ENCODE measurements at regions not wholly inside any gene's neighbourhood (a gene's known extent, or its start where the extent isn't known, plus 50 kb on each side); places are given as distances from the start of the nearest gene placed in this dataset.

- Mint-ChIP-seq H3K9me3 (ENCODE audit: low read depth) (peaks cover 11% of the 10 kb centered on the region), H3K27ac (no peak overlapping the region), H3K27me3 (no peaks in the 10 kb centered on the region), H3K4me1 (ENCODE audit: low read depth) (no peaks in the 10 kb centered on the region), H3K4me3 (no peak overlapping the region), H3K36me3 (no peaks in the 10 kb centered on the region)
Measured at GRCh38 chr2:122639711-122640110, 884.3 kb downstream of the TSN start.

GRCh38 chr2:122643725-122644329, 888.4 kb downstream of the TSN start:
- Mint-ChIP-seq H3K27ac (no peak overlapping the region), H3K27me3 (no peaks in the 10 kb centered on the region), H3K4me1 (ENCODE audit: low read depth) (no peaks in the 10 kb centered on the region), H3K4me3 (no peak overlapping the region), H3K9me3 (ENCODE audit: low read depth) (peaks cover 8% of the 10 kb centered on the region), H3K36me3 (no peaks in the 10 kb centered on the region)

- Mint-ChIP-seq H3K36me3 (no peaks in the 10 kb centered on the region), H3K4me3 (no peak overlapping the region), H3K9me3 (ENCODE audit: low read depth) (peaks cover 8% of the 10 kb centered on the region), H3K27ac (no peak overlapping the region), H3K4me1 (ENCODE audit: low read depth) (no peaks in the 10 kb centered on the region), H3K27me3 (no peaks in the 10 kb centered on the region)
Measured at GRCh38 chr2:122651236-122651635, 895.8 kb downstream of the TSN start.

- Mint-ChIP-seq H3K4me1 (ENCODE audit: low read depth) (no peaks in the 10 kb centered on the region), H3K27ac (no peak overlapping the region), H3K4me3 (no peak overlapping the region), H3K27me3 (no peaks in the 10 kb centered on the region), H3K9me3 (ENCODE audit: low read depth) (peaks cover 8% of the 10 kb centered on the region), H3K36me3 (no peaks in the 10 kb centered on the region)
Measured at GRCh38 chr2:122651780-122652179, 896.3 kb downstream of the TSN start.

GRCh38 chr2:122652670-122653069, 897.2 kb downstream of the TSN start:
- H3K4me1 Mint-ChIP-seq (ENCODE audit: low read depth), result no peaks in the 10 kb centered on the region
- H3K4me3 Mint-ChIP-seq, result no peak overlapping the region
- H3K36me3 Mint-ChIP-seq, result no peaks in the 10 kb centered on the region
- peaks cover 8% of the 10 kb centered on the region for H3K9me3 Mint-ChIP-seq (ENCODE audit: low read depth)
- no peak overlapping the region for H3K27ac Mint-ChIP-seq
- no peaks in the 10 kb centered on the region for H3K27me3 Mint-ChIP-seq

- H3K4me3 Mint-ChIP-seq, result no peak overlapping the region
- H3K27me3 Mint-ChIP-seq, result no peaks in the 10 kb centered on the region
- H3K36me3 Mint-ChIP-seq, result no peaks in the 10 kb centered on the region
- H3K27ac Mint-ChIP-seq, result no peak overlapping the region
- H3K4me1 Mint-ChIP-seq (ENCODE audit: low read depth), result no peaks in the 10 kb centered on the region
- peaks cover 8% of the 10 kb centered on the region for H3K9me3 Mint-ChIP-seq (ENCODE audit: low read depth)
Measured at GRCh38 chr2:122656403-122656802, 901.0 kb downstream of the TSN start.

GRCh38 chr2:122660786-122661634, 905.6 kb downstream of the TSN start:
- Mint-ChIP-seq H3K4me1 (ENCODE audit: low read depth) (no peaks in the 10 kb centered on the region), H3K9me3 (ENCODE audit: low read depth) (peaks cover 4% of the 10 kb centered on the region), H3K27ac (no peak overlapping the region), H3K27me3 (no peaks in the 10 kb centered on the region), H3K36me3 (no peaks in the 10 kb centered on the region), H3K4me3 (no peak overlapping the region)

- Mint-ChIP-seq H3K36me3 (no peaks in the 10 kb centered on the region), H3K27me3 (no peaks in the 10 kb centered on the region), H3K4me1 (ENCODE audit: low read depth) (no peaks in the 10 kb centered on the region), H3K4me3 (no peak overlapping the region), H3K9me3 (ENCODE audit: low read depth) (peaks cover 4% of the 10 kb centered on the region), H3K27ac (no peak overlapping the region)
Measured at GRCh38 chr2:122663620-122664019, 908.2 kb downstream of the TSN start.

- no peaks in the 10 kb centered on the region for H3K27me3 Mint-ChIP-seq
Measured at GRCh38 chr2:122669627-122670026, 914.2 kb downstream of the TSN start.

GRCh38 chr2:122670897-122671296, 915.4 kb downstream of the TSN start:
- H3K27ac Mint-ChIP-seq, result no peak overlapping the region
- H3K4me3 Mint-ChIP-seq, result no peak overlapping the region
- H3K27me3 Mint-ChIP-seq, result no peaks in the 10 kb centered on the region
- no peaks in the 10 kb centered on the region for H3K9me3 Mint-ChIP-seq (ENCODE audit: low read depth)
- no peaks in the 10 kb centered on the region for H3K4me1 Mint-ChIP-seq (ENCODE audit: low read depth)
- no peaks in the 10 kb centered on the region for H3K36me3 Mint-ChIP-seq

More at GRCh38 chr2:122669627-122670026, 914.2 kb downstream of the TSN start:
- Mint-ChIP-seq H3K9me3 (ENCODE audit: low read depth) (no peaks in the 10 kb centered on the region), H3K4me3 (no peak overlapping the region), H3K36me3 (no peaks in the 10 kb centered on the region), H3K4me1 (ENCODE audit: low read depth) (no peaks in the 10 kb centered on the region), H3K27ac (no peak overlapping the region)

- Mint-ChIP-seq H3K27ac (no peak overlapping the region), H3K4me3 (no peak overlapping the region), H3K4me1 (ENCODE audit: low read depth) (no peaks in the 10 kb centered on the region), H3K27me3 (no peaks in the 10 kb centered on the region), H3K36me3 (no peaks in the 10 kb centered on the region), H3K9me3 (ENCODE audit: low read depth) (peaks cover 8% of the 10 kb centered on the region)
Measured at GRCh38 chr2:122680662-122681061, 925.2 kb downstream of the TSN start.

- Mint-ChIP-seq H3K9me3 (ENCODE audit: low read depth) (peaks cover 8% of the 10 kb centered on the region), H3K36me3 (no peaks in the 10 kb centered on the region), H3K27me3 (no peaks in the 10 kb centered on the region), H3K4me1 (ENCODE audit: low read depth) (no peaks in the 10 kb centered on the region), H3K4me3 (no peak overlapping the region), H3K27ac (no peak overlapping the region)
Measured at GRCh38 chr2:122681626-122682025, 926.2 kb downstream of the TSN start.

GRCh38 chr2:122682356-122682755, 926.9 kb downstream of the TSN start:
- H3K27me3 Mint-ChIP-seq, result no peaks in the 10 kb centered on the region
- H3K4me1 Mint-ChIP-seq (ENCODE audit: low read depth), result no peaks in the 10 kb centered on the region
- no peak overlapping the region for H3K4me3 Mint-ChIP-seq
- no peak overlapping the region for H3K27ac Mint-ChIP-seq
- peaks cover 8% of the 10 kb centered on the region for H3K9me3 Mint-ChIP-seq (ENCODE audit: low read depth)
- H3K36me3 Mint-ChIP-seq, result no peaks in the 10 kb centered on the region

GRCh38 chr2:122683018-122683417, 927.6 kb downstream of the TSN start:
- Mint-ChIP-seq H3K9me3 (ENCODE audit: low read depth) (peaks cover 8% of the 10 kb centered on the region), H3K36me3 (no peaks in the 10 kb centered on the region), H3K27me3 (no peaks in the 10 kb centered on the region), H3K4me1 (ENCODE audit: low read depth) (no peaks in the 10 kb centered on the region), H3K27ac (no peak overlapping the region), H3K4me3 (no peak overlapping the region)

GRCh38 chr2:122692400-122693083, 937.1 kb downstream of the TSN start:
- Mint-ChIP-seq H3K4me3 (no peak overlapping the region), H3K27ac (no peak overlapping the region), H3K36me3 (no peaks in the 10 kb centered on the region), H3K27me3 (no peaks in the 10 kb centered on the region), H3K4me1 (ENCODE audit: low read depth) (no peaks in the 10 kb centered on the region), H3K9me3 (ENCODE audit: low read depth) (peaks cover 4% of the 10 kb centered on the region)
